Fibroblast of skin of back (primary cell): ENCODE measurements at regions not wholly inside any gene's neighbourhood (a gene's known extent, or its start where the extent isn't known, plus 50 kb on each side); places are given as distances from the start of the nearest gene placed in this dataset.
A peak's percentile ranks its signal among the peaks of the same experiment; 100 is the strongest.
"Not testable (repeated sequence)": the region's sequence is repeated elsewhere in the genome, so short reads cannot be mapped to it uniquely, and the experiment has no call there.

Experiments
- DNase-seq: peaks from one replicate; pipeline ENCODE4 v3.0.0-alpha.2; 2013

DNA sequence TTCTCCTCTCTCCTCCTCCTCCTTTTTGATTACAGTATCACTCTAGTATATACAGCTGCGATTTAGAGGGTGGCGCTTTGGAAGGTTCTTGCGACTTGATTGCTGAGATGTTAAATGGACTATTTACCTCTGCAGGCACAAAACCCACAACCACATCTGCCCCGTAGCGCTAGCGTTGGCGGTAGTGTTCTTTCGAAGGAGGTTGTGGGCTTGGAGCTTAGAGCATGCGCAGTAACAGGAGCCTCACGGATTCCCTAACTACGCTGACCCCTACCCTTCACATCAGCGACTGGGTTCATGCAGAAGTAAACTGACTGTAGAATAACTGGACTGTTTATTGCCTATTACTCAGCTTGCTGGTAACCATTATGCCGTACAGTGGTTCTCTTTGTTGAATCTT is 58.0 kb downstream of the CGGBP1 start:
- no peak for DNase-seq

DNA sequence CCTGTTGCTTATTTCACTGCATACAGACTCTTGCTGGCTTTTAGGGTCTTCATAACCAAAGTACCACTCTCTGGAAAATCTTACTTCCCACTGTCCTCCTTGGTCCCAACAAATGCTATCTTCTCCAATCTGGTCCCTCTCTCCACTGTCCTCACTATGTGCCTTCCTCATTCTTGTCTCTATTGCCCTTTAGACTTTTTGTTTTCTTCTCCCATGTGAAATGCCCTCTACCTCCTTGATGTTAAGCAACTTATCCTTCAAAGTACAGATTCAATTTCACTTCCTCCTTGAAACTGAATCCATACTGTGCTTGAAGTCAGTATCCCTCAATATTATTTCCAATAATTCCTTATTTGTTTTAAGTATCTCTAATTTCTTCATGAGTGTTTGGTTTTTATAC is 60.8 kb downstream of the CGGBP1 start:
- DNase-seq, result no peak

DNA sequence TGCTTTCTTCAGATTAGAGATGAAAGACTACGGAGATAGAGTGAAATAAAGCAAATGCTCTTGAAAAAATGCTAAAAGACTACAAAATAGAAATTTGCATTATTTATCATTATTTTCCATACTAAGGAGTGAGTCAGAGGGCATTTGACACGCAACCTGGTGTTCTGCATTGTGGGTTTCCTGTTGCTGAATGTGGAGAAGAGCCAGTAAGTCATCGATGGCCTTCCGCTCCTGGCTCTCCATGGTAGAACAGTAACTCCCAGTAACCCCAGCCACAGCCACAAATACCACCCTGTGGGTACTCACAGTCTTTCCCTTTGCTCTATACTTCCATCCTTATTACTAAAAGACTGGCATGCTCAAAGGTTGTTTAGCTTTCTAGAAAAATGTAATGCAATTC is 61.5 kb downstream of the CGGBP1 start:
- peak; percentile 11 for DNase-seq

DNA sequence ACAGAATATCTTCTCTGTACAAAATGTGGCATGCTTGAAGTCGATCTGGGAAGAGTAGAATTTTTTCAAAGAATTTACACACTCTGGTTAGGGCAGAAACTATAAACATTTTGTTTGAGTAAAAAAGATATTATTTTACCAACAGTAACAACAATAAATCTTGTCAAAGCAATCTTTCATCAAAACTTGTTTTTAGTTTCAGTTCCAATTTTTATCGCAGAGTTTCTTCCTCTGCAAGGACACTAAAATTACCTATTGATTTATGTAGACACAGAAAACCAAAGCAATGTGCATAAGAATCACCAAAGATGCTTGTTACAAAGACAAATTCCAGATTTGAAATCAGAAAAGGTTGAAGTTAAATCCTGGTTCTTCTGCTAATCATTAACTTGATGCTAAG is 61.9 kb downstream of the CGGBP1 start:
- DNase-seq, result no peak

DNA sequence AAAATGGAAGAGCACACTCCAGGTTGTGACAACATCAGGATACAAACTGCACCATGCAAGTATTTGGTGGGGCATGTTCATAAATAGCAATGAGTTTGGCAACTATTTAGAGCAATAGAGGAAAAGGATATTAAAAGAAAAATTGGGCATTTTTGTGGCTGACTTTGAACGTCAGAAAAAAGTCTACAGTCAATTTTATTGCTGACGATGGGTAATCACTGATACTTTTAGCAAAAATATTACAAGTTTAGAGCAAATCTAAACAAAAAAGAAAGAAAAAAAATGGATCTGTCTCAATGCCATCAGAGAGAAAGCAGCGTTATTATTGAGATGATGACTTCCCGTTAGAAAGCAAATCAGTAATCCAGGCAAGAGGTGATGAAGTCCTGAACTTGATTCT is 65.2 kb downstream of the CGGBP1 start:
- DNase-seq, result no peak

DNA sequence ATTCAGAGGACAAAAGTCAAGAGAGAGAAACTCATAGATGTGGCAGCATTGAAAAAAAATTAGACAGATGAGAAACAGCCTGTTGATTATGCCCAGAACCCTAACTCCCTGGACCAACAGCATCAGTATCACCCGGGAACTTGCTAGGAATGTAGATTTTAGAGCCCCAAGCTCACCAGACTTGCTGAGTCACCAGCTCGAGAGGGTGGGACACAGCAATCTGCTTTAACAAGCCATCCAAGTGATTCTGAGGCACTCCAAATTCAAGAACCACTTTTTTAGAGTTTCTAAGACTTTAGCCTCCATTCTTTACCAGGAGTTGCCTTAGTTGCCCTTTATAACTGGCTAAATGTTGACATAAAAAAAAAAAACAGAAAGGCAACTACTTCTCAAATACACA is 70.9 kb downstream of the CGGBP1 start:
- peak; percentile 27 for DNase-seq

DNA sequence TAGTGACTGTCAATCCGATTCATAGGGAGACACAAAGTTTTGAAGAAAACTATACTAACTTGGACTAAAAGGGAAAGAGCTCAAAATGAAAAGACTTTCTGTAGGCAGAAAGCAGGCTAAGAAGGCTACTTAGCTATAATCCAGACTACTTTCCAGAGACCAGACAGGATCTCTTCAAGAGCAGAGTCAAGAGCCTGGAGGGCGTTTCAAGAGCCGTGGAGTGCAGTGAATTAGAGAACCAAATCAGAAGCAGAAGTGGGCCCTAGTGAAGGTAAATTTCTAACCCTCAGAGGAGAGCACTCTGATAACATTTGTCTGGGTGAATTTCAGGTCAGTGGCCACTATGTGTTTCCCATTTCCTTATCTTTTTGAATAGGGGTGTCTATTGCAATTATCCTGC is 76.4 kb downstream of the CGGBP1 start:
- no peak for DNase-seq

DNA sequence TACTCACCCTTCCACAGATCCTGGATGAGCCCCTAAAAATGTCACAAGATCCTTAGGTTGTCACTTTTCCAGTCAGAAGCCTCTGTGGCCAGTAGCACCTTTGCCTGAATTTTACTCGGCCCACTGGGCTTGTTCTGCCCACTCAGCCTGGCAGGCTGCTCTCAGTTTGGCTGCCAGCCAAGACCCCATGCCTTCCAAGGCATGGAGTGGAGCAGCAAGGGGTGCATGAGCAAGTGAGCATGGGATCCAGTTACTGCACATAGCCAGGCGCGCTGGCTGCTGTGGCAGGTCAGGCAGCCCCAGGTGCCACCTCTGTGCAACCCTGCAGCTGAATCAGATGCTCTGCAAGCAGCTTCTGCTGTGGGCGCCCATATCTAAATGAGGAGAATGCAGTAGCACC is 79.3 kb downstream of the CGGBP1 start:
- no peak for DNase-seq

DNA sequence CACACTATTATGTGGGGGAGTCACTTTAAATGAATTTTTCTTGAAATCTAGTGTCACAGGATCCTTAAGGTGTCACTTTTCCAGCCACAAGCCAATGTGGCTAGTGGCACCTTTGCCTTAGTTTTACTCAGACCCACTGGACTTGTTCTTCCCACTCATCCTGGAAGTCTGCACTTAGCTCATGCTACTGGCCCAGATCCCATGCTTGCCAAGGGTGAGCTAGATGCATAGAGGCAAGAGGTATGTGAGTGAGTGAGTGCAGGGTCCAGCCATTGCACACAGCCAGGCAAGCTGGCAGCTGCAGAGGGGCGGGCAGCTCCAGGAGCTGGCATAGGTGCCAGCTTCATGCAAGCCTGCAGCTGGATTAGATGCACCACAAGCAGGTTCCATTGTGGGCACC is 81.0 kb downstream of the CGGBP1 start:
- no peak for DNase-seq

DNA sequence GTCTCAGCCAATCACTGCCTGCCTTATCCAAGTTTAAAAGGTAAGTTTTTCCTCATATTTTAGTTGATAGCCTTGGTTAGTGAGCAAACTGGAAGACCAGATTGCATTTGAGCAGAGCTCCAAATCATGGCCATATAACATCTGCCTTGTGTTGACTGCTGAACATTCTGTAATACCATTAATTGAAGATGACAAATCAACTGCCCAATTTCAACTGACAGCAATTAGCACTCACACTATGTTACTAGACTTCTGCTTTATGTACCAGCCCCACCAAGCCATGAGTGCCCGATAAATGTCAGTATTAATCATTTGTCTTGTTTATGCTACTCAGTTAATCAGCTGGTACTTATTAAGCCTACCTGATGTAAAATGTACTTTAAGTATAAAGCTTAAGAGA is 83.1 kb downstream of the CGGBP1 start:
- no peak for DNase-seq

DNA sequence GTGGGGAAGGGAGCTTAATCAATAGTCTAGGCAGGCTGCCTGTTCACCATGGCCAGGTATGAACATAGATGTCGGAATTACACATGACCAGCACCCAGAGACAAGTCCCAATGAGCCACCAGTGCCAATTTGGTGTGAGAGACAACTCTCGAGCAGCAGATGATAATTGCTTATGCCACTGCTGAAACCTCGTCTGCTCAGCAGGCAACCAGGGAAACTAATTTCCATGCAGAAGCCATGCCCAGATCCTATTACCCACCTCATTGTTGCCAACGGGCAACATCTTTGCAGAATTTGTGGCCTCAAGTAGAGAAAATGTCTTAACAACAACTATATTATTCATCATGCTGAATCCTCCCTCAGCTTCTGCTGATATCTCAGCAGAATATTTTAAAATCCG is 84.9 kb downstream of the CGGBP1 start:
- DNase-seq, result no peak

DNA sequence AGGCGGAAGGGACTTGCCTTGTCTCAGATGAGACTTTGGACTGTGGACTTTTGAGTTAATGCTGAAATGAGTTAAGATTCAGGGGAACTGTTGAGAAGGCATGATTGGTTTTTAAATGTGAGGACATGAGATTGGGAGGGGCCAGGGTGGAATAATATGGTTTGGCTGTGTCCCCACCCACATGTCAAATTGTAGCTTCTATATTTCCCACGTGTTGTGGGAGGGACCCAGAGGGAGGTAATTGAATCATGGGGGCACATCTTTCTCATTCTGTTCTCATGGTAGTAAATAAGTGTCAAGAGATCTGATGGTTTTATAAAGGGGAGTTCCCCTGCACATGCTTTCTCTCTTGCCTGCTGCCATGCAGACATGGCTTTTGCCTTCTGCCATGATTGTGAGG is 89.2 kb downstream of the CGGBP1 start:
- no peak for DNase-seq

DNA sequence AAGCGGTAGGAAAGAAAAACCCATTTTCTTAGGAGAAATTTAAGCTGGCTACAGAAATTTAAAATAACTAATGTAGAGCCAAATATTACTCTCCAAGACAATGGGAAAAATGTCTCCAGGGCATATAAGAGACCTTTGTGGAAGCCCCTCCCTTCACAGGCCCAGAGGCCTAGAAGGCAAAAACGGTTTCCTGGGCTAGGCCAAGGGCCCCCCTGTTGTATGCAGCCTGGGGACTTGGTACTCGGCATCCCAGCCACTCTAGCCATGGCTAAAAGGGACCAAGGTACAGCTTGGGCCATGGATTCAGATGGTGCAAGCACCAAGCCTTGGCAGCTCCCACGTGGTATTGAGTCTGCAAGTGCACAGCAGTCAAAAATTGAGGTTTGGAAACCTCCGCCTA is 90.1 kb downstream of the CGGBP1 start:
- DNase-seq, result no peak

DNA sequence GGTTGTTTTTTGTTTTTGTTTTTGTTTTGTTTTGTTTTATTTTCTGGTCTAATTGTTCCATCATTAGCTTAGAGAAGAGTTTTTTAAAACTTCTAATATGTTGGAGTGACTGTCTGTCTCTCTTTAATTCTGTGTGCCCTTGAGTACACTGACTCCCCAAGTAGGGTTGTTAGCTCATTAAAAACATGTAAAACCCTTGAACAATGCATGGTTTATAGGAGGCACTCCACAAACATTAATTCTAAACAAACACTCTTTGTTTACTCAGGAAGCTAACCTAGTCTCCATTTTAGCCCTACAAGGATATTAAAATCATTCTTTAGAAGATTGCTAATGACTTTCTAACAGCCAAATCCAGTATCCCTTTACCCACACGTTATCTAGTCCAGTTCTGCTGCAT is 100.5 kb downstream of the CGGBP1 start:
- DNase-seq, result no peak

DNA sequence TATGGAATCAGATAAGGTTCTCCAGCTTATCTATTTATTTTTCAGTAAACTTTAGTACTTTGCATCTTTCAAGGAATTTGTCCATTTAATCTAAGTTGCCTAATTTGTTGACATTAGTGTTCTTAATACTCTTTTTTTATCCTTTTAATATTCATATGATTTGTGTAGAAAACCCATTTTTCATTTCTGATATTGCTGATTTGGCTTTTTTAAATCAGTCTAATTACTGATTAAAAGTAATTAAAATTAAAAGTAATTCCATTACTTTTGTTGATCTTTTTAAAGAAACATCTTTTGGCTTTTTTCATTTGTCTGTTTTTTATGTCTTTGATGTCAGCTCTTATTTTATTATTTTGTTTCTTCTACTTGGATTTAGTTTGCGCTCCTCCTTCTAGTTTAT is 101.2 kb downstream of the CGGBP1 start:
- no peak for DNase-seq

DNA sequence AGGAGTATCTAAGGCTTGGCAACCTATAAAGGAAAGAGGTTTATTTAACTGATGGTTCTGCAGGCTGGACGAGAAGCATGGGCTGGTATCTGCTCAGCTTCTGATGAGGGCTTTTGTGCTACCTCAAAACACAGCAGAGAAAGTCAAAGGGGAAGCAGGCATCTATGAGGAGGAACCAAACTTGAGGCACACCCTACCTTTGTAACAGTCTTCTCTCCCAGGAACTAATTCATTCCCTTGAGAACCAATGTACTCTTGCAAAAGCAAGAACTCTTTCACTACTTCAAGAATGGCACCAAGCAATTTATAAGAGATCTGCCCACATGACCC is 109.0 kb downstream of the CGGBP1 start:
- no peak for DNase-seq

DNA sequence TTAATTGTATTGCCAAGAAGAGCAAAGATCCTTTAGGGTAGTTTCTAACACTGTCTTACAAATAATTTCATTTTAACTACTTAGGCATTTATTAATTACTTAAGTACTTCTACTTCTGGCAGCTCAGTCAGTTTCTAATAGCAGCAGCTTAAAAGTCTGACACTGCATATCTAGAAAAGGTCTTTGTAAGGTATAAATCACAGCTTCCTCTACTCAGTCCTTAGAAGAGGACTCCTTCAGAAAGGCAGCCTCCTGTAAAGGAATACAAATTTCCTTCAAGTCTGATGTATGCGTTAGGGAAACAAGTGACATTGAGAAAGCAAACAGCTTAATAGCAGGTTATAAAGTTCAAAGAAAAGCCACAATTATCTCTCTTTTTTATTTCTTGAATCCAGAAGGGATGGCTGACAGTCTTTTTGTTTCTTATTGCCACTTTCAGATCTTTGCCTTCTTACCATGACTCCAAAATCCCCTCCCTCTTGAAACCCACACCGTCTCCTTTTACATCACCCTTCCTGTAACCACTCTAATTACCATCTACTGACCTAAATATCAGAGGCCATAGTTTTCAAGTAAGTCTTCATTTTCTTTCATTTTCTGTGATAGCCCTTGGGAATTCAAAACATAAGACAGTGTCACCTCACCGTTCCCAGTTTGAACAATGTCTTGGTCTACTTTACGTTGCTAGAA is 109.5 kb downstream of the CGGBP1 start:
- no peak for DNase-seq

DNA sequence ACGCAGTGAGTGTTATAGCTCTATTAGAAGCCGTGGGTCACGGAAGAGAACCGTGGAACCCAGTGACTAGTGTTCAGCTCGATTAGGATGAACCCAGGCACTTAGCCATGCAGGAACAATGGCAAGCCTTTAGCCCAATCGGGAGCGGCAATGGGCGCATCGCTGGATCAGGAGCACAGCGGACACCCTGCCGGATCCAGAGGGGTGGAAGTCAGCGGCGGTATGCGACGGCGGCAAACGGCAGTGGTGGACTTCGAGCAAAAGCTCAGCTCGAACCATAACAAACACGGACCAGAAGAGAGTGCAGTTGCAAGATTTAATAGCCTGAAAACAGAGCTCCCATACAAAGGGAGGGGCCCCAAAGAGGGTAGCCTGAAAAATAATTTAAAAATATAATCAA is 112.8 kb downstream of the CGGBP1 start:
- not testable (repeated sequence) for DNase-seq

DNA sequence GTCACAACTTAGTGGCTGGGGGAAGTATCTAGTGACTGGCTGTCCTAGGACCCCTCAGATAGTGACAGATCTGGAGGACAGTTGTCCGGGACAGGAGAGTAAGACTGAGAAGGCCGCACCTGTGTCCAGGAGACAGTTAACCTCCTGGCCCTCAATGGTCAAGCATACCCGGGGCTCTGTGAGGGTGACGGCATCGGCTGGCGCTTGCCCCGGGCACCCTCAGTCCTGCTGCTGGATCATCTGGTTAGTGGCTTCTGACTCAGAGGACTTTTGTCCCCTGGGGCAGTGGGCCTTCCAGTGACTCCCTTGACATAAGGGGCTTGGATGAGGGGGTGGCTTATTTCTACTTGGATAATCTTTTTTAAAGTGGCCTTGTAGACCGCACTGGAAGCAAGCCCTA is 116.5 kb downstream of the CGGBP1 start:
- not testable (repeated sequence) for DNase-seq

DNA sequence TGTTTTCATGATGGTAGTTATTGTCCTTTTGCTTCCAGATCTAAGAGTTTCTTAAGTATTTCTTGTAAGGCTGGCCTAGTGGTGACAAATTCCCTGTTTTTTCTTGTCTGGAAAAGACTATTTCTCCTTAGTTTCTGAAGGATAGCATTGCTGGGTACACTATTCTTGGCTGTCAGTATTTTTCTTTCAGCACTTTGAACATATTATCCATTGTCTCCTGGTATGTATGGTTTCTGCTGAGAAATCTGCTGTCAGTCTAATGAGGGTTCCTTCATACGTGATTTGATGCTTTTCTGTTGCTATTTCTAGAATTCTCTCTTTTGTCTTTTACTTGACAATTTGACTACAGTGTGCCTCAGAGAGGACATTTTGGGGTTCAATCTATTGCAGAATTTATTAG is 134.3 kb downstream of the CGGBP1 start:
- no peak for DNase-seq

DNA sequence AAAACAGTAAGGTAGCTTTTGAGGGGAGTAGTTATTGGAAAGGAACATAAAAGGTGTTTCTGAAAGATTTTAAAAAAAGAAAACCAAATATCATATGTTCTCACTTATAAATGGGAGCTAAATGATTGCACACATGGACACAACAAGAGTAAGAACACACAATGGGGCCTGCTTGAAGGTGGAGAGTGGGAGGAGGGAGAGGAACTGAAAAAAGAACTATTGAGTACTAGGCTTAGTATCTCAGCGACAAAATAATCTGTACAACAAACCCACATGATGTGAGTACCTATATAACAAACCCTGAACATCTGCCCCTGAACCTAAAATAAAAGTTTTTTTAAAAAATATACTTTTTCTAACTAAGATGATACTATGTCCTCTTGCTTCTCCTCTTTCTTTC is 138.3 kb downstream of the CGGBP1 start:
- no peak for DNase-seq

DNA sequence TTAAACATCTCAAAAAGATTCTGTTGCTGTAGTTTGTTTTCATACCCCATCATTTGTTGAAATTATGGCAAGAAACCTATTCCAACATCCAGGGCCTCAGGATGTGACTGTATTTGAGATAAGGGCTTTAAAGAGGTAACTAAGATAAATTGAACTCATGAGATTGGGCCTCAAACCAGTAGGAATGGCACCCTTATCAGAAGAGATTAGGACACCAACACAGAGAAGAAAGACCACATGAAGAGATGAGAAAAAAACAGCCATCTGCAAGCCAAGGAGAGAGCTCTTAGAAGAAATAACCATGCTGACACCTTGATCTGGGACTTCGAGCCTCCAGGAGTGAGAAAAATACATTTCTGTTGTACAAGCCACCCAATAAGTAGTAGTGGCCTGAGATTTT is 157.7 kb downstream of the CGGBP1 start:
- DNase-seq, result no peak

DNA sequence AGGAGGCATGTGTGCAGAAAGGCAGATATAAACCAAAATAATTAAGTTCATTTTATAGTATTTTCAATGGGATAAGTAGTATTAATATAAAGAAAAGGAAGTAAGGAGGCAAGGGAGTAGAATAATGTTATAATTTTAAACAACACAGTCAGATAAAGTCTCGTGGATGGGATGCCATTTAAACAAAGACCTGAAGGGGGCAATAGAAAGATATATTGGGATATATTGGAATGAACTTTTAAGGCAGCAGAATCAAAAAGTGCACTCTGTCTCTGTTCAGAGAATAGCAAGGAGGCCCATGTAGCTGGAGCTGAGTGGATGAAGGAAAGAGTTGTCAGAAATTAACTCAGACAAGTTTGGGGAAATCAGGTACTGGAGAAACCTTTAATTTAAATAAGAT is 158.7 kb downstream of the CGGBP1 start:
- DNase-seq, result peak; percentile 1

DNA sequence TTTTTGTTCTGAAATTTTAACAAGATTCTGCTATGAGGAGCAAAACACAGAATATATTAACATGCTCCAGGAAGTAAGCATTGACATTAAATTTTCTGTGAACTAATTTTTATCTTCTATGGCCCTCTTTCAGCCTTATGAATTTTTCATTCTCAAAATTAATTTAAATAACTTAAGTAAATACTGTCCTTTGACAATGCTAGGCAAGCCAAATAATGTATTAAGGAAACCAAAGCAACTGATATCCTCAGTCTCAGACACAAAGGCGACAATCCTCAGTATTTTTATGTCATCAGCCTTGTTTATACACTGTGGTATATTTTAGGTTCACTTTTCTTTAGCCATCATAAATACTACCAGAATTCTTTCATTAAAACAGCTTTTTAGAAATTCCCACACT is 159.8 kb downstream of the CGGBP1 start:
- no peak for DNase-seq

DNA sequence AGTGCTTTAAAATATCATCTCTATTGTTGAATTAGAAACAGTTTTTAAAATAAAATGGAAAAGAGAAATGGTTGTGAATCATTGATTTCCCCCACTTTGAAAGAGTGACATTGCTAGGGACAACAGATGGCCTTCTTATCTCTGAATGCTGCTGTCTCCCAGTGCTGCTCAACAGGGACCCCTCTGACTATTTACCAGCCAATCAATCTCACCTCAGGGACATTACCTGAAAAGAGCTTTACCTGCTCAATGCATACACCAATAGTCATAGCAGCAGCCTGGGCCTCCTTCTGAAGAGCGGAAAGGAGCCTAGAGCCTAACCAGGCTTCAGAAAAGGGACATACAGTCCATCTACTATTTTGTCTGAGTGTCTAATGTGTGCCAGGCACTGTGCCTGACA is 162.8 kb downstream of the CGGBP1 start:
- no peak for DNase-seq

DNA sequence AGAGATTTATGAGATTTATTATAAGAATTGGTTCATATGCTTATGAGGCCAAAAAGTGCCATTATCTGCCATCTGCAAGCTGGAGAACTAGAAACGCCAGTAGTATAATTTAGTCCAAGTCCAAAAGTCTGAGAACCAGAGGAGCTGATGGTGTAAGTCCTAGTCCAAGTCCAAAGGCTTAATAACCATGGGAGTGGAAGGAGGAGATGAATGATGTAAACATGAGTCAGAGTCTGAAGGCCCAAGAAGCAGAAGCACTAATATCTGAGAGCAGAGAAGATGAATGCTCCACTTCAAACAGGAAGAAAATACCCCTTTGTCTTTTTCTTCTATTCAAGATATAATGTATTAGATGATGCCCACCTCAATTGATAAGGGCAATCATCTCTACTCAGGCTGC is 185.7 kb downstream of the CGGBP1 start:
- DNase-seq, result peak; percentile 33
